HEK293T (cell line): ENCODE measurements at regions not wholly inside any gene's neighbourhood (a gene's known extent, or its start where the extent isn't known, plus 50 kb on each side); places are given as distances from the start of the nearest gene placed in this dataset.

Source experiments
- ELF4 ChIP-seq: fragments of 450-650 bp; IDR thresholded peaks from 2 replicates; pipeline ENCODE4 v1.6.1; 2017; ENCODE audit warnings: antibody characterized with exemption
- HDGF ChIP-seq: fragments of 450-650 bp; IDR thresholded peaks from 2 replicates; pipeline ENCODE4 v1.6.1; 2017; ENCODE audit warnings: antibody characterized with exemption, borderline replicate concordance
- SP1 ChIP-seq: fragments of 450-650 bp; IDR thresholded peaks from 2 replicates; pipeline ENCODE4 v1.6.1; 2017

- TF ChIP-seq HDGF (no peak), SP1 (no peak), ELF4 (no peak)
Observed at GRCh38 chr9:121563881-121564460, 64.3 kb upstream of the GGTA1 start.
